Activated T-cell treated with anti-CD3 and anti-CD28 coated beads, Interleukin-2, amount 50 U/mL, for 48 hours (primary cell): ENCODE measurements at regions not wholly inside any gene's neighbourhood (a gene's known extent, or its start where the extent isn't known, plus 50 kb on each side); places are given as distances from the start of the nearest gene placed in this dataset.

ENCODE experiments used
- DNase-seq, 2 experiments: peaks; one replicate each; pipeline ENCODE4 v3.0.0-alpha.2; 2020

- no peak for DNase-seq
These were observed 61.6 kb downstream of the LSM5 start for GRCh38 chr7:32428546-32428945.

- DNase-seq: peak; percentile 73 to 76
These were observed 62.4 kb downstream of the LSM5 start for GRCh38 chr7:32427769-32428291.

- DNase-seq: no peak
These were observed 73.3 kb downstream of the LSM5 start for GRCh38 chr7:32416846-32417245.

- no peak for DNase-seq
These were observed 74.2 kb downstream of the LSM5 start for GRCh38 chr7:32415936-32416335.

GRCh38 chr7:32415519-32415918 lies 74.7 kb downstream of the LSM5 start:
- no peak for DNase-seq

- DNase-seq: no peak
These were observed 77.7 kb downstream of the LSM5 start for GRCh38 chr7:32412471-32412870.

- no peak for DNase-seq
These were observed 79.6 kb downstream of the LSM5 start for GRCh38 chr7:32410545-32410944.

GRCh38 chr7:32406386-32406785 lies 83.8 kb downstream of the LSM5 start:
- DNase-seq: no peak

GRCh38 chr7:32403463-32404229 lies 86.5 kb downstream of the LSM5 start:
- no peak for DNase-seq

GRCh38 chr7:32400676-32401075 lies 89.5 kb downstream of the LSM5 start:
- no peak for DNase-seq

- no peak for DNase-seq
These were observed 90.9 kb downstream of the LSM5 start for GRCh38 chr7:32399311-32399710.

- no peak for DNase-seq
These were observed 95.0 kb downstream of the LSM5 start for GRCh38 chr7:32395168-32395567.

GRCh38 chr7:32393861-32394260 lies 96.3 kb downstream of the LSM5 start:
- no peak for DNase-seq

GRCh38 chr7:32390210-32390609 lies 100.0 kb downstream of the LSM5 start:
- DNase-seq: no peak

- no peak for DNase-seq
These were observed 104.7 kb downstream of the LSM5 start for GRCh38 chr7:32385316-32385956.

- no peak for DNase-seq
These were observed 109.1 kb downstream of the LSM5 start for GRCh38 chr7:32381024-32381601.

GRCh38 chr7:32379510-32380112 lies 110.6 kb downstream of the LSM5 start:
- no peak for DNase-seq

- no peak for DNase-seq
These were observed 111.2 kb downstream of the LSM5 start for GRCh38 chr7:32378988-32379387.

- DNase-seq: no peak
These were observed 125.6 kb downstream of the LSM5 start for GRCh38 chr7:32364581-32364980.

GRCh38 chr7:32360127-32360526 lies 130.1 kb downstream of the LSM5 start:
- DNase-seq: no peak

GRCh38 chr7:32357535-32358277 lies 132.5 kb downstream of the LSM5 start:
- no peak for DNase-seq

- DNase-seq: peak; percentile 35 to 48
These were observed 142.8 kb downstream of the LSM5 start for GRCh38 chr7:32347244-32347828.
